Loucy (cell line): ENCODE measurements at regions not wholly inside any gene's neighbourhood (a gene's known extent, or its start where the extent isn't known, plus 50 kb on each side); places are given as distances from the start of the nearest gene placed in this dataset.

Experiments
- H2AFZ ChIP-seq: fragments of 200-600 bp; sonication (generic); 2 replicates; pipeline ENCODE4 v1.6.0; 2016; ENCODE audit warnings: antibody characterized with exemption, mild to moderate bottlenecking, low read length, moderate library complexity
- H3F3A ChIP-seq: fragments of 200-600 bp; 2 replicates; pipeline ENCODE4 v1.6.0; 2016; ENCODE audit warnings: antibody characterized with exemption, low read depth, mild to moderate bottlenecking
- H3K27me3 ChIP-seq: fragments of 200-600 bp; sonication (generic); 2 replicates; pipeline ENCODE4 v1.6.1; 2014; ENCODE audit warnings: low read length, mild to moderate bottlenecking; ENCODE audit not compliant: insufficient read depth, poor library complexity, severe bottlenecking
- H3K36me3 ChIP-seq: fragments of 200-600 bp; sonication (generic); 2 replicates; pipeline ENCODE4 v1.6.1; 2016; ENCODE audit warnings: low read length; ENCODE audit not compliant: insufficient read depth
- H3K4me1 ChIP-seq: fragments of 200-600 bp; sonication (generic); 2 replicates; pipeline ENCODE4 v1.5.1; 2014; ENCODE audit warnings: low read length, mild to moderate bottlenecking; ENCODE audit not compliant: insufficient read depth, poor library complexity, severe bottlenecking
- H3K4me2 ChIP-seq: fragments of 200-600 bp; sonication (generic); 2 replicates; pipeline ENCODE4 v1.6.0; 2014; ENCODE audit warnings: antibody characterized with exemption, low read length, low read depth, mild to moderate bottlenecking; ENCODE audit not compliant: poor library complexity, severe bottlenecking
- H3K4me3 ChIP-seq: fragments of 200-600 bp; sonication (generic); 2 replicates; pipeline ENCODE4 v1.5.1; 2014; ENCODE audit warnings: low read length, mild to moderate bottlenecking, mixed read lengths; ENCODE audit not compliant: poor library complexity, severe bottlenecking
- H3K79me2 ChIP-seq: fragments of 200-600 bp; sonication (generic); 2 replicates; pipeline ENCODE4 v1.6.1; 2014; ENCODE audit warnings: low read length; ENCODE audit not compliant: insufficient read depth
- H3K9ac ChIP-seq: fragments of 200-600 bp; sonication (generic); 2 replicates; pipeline ENCODE4 v1.6.0; 2014; ENCODE audit warnings: mild to moderate bottlenecking, low read depth, low read length, moderate library complexity; ENCODE audit not compliant: poor library complexity, severe bottlenecking
- H3K9me2 ChIP-seq: fragments of 200-600 bp; sonication (generic); replicated peaks from 2 replicates; pipeline ENCODE4 v1.6.1; 2016; ENCODE audit warnings: low read depth, low read length, mixed read lengths
- H3K9me3 ChIP-seq: fragments of 200-600 bp; sonication (generic); 2 replicates; pipeline ENCODE4 v1.6.1; 2014; ENCODE audit warnings: mild to moderate bottlenecking, antibody characterized with exemption, low read length, low read depth; ENCODE audit not compliant: insufficient read depth
- H4K20me1 ChIP-seq: fragments of 200-600 bp; sonication (generic); 2 replicates; pipeline ENCODE4 v1.6.0; 2014; ENCODE audit warnings: antibody characterized with exemption, low read length, mild to moderate bottlenecking; ENCODE audit not compliant: insufficient read depth, poor library complexity, severe bottlenecking
- CTCF ChIP-seq: fragments of 200-600 bp; sonication (generic); conservative IDR thresholded peaks from 2 replicates; pipeline ENCODE4 v1.5.1; 2014; ENCODE audit warnings: mild to moderate bottlenecking, antibody characterized with exemption, low read length
- EZH2phosphoT487 ChIP-seq: fragments of 200-600 bp; IDR thresholded peaks from 2 replicates; pipeline ENCODE4 v1.6.1; 2018; ENCODE audit warnings: antibody characterized with exemption, mild to moderate bottlenecking, moderate library complexity, borderline replicate concordance

DNA sequence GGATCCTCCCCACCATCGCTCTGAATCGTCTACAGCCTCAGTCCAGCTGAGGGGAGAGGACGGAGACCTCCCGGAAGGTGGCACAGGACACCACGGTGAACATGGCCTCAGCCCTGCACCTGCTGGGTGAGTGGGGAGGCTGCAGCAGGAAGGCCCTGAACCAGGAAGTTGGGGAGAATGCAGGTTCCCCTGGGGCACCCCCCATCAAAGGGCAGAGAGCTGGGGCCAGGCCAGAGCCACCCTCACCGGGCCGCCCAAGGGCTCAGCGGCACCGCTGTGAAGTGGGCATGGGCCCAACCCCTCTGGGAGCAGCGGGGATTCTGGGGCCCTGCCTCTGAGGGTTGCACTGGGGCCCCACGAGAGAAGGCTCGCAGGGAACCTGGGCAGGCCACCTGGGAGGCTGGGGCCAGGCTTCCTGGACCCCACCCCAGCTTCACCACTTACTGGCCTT, 98.7 kb downstream of the MICALL2 start:
- Histone ChIP-seq H3K36me3 (no peaks in the 10 kb centered on the region), H3K27me3 (no peaks in the 10 kb centered on the region), H4K20me1 (no peaks in the 10 kb centered on the region), H3K79me2 (no peaks in the 10 kb centered on the region), H3K9me3 (no peaks in the 10 kb centered on the region), H3K4me1 (no peaks in the 10 kb centered on the region), H3K9me2 (no peaks in the 10 kb centered on the region), H3F3A (no peaks in the 10 kb centered on the region), H2AFZ (no peak overlapping the region), H3K4me3 (no peak overlapping the region), H3K4me2 (no peak overlapping the region), H3K9ac (no peak overlapping the region)
- TF ChIP-seq EZH2phosphoT487 (no peak), CTCF (no peak)

- TF ChIP-seq CTCF (no peak), EZH2phosphoT487 (no peak)
- Histone ChIP-seq H3K79me2 (no peaks in the 10 kb centered on the region), H2AFZ (no peak overlapping the region), H3F3A (no peaks in the 10 kb centered on the region), H3K9me3 (no peaks in the 10 kb centered on the region), H3K4me1 (no peaks in the 10 kb centered on the region), H3K9me2 (no peaks in the 10 kb centered on the region), H3K4me2 (no peak overlapping the region), H3K4me3 (no peak overlapping the region), H3K9ac (no peak overlapping the region), H3K36me3 (no peaks in the 10 kb centered on the region), H3K27me3 (no peaks in the 10 kb centered on the region), H4K20me1 (no peaks in the 10 kb centered on the region)
Measured at GRCh38 chr7:1361016-1361755, 98.1 kb downstream of the MICALL2 start.

GRCh38 chr7:1361756-1362125, 97.5 kb downstream of the MICALL2 start:
- no peaks in the 10 kb centered on the region for H3K9me3 ChIP-seq
- no peaks in the 10 kb centered on the region for H3K36me3 ChIP-seq
- H4K20me1 ChIP-seq, result no peaks in the 10 kb centered on the region
- H3K9ac ChIP-seq, result no peak overlapping the region
- H3K27me3 ChIP-seq, result no peaks in the 10 kb centered on the region
- TF ChIP-seq EZH2phosphoT487, result no peak
- TF ChIP-seq CTCF, result no peak
- H3K4me1 ChIP-seq, result no peaks in the 10 kb centered on the region
- H3K4me3 ChIP-seq, result no peak overlapping the region
- H3K9me2 ChIP-seq, result no peaks in the 10 kb centered on the region
- no peaks in the 10 kb centered on the region for H3F3A ChIP-seq
- H2AFZ ChIP-seq, result no peak overlapping the region
- H3K4me2 ChIP-seq, result no peak overlapping the region
- no peaks in the 10 kb centered on the region for H3K79me2 ChIP-seq
